B cell (primary cell): ENCODE measurements at regions not wholly inside any gene's neighbourhood (a gene's known extent, or its start where the extent isn't known, plus 50 kb on each side); places are given as distances from the start of the nearest gene placed in this dataset.

Source experiments
- EZH2 ChIP-seq: IDR thresholded peaks from 2 replicates; pipeline ENCODE4 v1.6.1; 2012; ENCODE audit warnings: borderline replicate concordance, low read depth, mild to moderate bottlenecking, moderate library complexity, low read length; ENCODE audit not compliant: insufficient read depth, poor library complexity, severe bottlenecking
- TF ChIP-seq, protein P1 (sequence below): fragments of 200-600 bp; IDR thresholded peaks from one replicate; pipeline ENCODE4 v1.8.0; 2022; ENCODE audit warnings: antibody characterized with exemption, mild to moderate bottlenecking

DNA sequence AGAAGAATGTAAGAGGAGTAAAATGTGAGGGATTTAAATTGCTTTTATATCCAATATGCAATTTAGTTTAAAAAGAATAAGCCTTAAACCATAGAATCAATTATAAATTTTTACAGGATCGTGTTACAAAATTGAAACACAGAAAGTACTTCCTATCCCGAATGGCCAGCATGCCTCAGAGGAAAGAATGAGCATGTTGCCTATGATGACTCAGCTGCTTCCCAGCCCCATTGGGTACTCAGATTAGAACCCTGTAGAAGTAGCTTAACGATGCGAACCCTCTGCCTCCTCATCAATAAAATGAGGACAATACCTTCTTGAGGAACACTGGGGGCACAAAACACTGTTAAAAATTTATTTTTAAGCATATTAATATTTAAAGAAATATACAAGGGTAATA is 113.4 kb upstream of the CDK1 start:
- TF ChIP-seq, protein P1, sequence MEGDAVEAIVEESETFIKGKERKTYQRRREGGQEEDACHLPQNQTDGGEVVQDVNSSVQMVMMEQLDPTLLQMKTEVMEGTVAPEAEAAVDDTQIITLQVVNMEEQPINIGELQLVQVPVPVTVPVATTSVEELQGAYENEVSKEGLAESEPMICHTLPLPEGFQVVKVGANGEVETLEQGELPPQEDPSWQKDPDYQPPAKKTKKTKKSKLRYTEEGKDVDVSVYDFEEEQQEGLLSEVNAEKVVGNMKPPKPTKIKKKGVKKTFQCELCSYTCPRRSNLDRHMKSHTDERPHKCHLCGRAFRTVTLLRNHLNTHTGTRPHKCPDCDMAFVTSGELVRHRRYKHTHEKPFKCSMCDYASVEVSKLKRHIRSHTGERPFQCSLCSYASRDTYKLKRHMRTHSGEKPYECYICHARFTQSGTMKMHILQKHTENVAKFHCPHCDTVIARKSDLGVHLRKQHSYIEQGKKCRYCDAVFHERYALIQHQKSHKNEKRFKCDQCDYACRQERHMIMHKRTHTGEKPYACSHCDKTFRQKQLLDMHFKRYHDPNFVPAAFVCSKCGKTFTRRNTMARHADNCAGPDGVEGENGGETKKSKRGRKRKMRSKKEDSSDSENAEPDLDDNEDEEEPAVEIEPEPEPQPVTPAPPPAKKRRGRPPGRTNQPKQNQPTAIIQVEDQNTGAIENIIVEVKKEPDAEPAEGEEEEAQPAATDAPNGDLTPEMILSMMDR = no peak
- TF ChIP-seq EZH2 = no peak
